Jurkat, Clone E6-1 (cell line): ENCODE measurements at regions not wholly inside any gene's neighbourhood (a gene's known extent, or its start where the extent isn't known, plus 50 kb on each side); places are given as distances from the start of the nearest gene placed in this dataset.
"Not testable (repeated sequence)": the region's sequence is repeated elsewhere in the genome, so short reads cannot be mapped to it uniquely, and the experiment has no call there.

ENCODE experiments used
- DNase-seq: peaks from one replicate; pipeline ENCODE4 v3.0.0-alpha.2; 2011; ENCODE audit warnings: low read depth, low spot score
- H3K4me3 ChIP-seq: 2 replicates; pipeline ENCODE4 v1.5.1; 2011; ENCODE audit warnings: mild to moderate bottlenecking, low read length, control low read depth, moderate library complexity

- H3K4me3 ChIP-seq = not testable (repeated sequence)
Measured at GRCh38 chr1:65649185-65649584, 143.5 kb upstream of the PDE4B start.

GRCh38 chr1:65650682-65651081 is 142.0 kb upstream of the PDE4B start:
- DNase-seq = no peak
- no peak overlapping the region for H3K4me3 ChIP-seq

More at GRCh38 chr1:65649185-65649584, 143.5 kb upstream of the PDE4B start:
- DNase-seq = not testable (repeated sequence)

DNA sequence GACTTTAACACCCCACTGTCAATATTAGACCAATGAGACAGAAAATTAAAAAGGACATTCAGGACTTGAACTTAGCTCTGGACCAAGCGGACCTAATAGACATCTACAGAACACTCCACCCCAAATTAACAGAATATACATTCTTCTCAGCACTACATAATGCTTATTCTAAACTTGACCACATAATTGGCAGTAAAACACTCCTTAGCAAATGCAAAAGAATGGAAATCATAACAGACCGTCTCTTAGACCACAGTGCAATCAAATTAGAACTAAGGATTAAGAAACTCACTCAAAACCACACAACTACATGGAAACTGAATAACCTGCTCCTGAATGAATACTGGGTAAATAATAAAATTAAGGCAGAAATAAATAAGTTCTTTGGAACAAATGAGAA is 138.2 kb upstream of the PDE4B start:
- not testable (repeated sequence) for H3K4me3 ChIP-seq, DNase-seq

DNA sequence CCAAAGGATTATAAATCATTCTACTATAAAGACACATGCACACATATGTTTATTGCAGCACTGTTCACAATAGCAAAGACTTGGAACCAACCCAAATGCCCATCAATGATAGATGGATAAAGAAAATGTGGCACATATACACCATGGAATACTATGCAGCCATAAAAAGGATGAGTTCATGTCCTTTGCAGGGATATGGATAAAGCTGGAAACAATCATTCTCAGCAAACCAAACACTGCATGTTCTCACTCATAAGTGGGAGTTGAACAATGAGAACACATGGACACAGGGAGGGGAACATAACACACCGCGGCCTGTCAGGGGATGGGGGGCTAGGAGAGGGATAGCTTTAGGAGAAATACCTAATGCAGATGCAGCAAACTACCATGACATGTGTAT is 135.1 kb upstream of the PDE4B start:
- not testable (repeated sequence) for H3K4me3 ChIP-seq, DNase-seq

DNA sequence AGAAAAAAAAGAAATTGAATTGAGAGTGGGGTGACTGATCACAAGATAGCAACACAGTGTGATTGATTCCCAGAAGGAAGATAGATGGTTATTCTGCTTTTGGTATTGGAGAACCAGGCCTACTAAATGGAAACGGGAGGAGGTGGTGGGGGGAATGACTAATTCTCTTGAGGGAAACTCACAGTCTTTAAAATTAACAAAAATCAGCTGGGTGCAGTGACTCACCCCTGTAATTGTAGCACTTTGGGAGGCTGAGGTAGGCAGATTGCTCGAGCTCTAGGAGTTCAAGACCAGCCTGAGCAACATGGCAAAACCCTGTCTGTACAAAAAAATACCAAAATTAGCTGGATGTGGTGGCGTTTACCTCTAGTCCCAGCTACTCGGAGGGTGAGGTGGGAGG is 134.6 kb upstream of the PDE4B start:
- DNase-seq = no peak
- no peak overlapping the region for H3K4me3 ChIP-seq

GRCh38 chr1:65668368-65668767 is 124.3 kb upstream of the PDE4B start:
- no peak for DNase-seq
- H3K4me3 ChIP-seq = no peak overlapping the region

DNA sequence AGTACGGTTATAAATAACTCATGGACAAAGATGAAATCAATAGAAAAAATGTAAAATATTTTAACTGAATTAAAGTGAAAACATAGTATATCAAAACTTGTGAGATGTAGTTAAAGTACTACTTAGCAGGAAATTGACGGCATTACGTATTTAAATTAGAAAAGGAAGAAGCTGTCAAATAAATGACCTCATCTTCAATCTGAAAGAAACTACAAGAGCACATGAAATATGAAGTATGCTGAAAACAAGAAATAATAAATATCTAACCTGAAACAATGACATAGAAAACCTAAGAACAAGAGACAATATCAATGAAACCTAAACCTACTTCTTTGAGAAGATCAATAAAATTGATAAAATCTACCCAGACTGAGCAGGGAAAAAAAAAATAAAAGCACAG is 122.2 kb upstream of the PDE4B start:
- H3K4me3 ChIP-seq = no peak overlapping the region
- no peak for DNase-seq

- no peak overlapping the region for H3K4me3 ChIP-seq
- DNase-seq = no peak
Measured at GRCh38 chr1:65674522-65674921, 118.2 kb upstream of the PDE4B start.

- DNase-seq = no peak
- H3K4me3 ChIP-seq = no peak overlapping the region
Measured at GRCh38 chr1:65679773-65680172, 112.9 kb upstream of the PDE4B start.

DNA sequence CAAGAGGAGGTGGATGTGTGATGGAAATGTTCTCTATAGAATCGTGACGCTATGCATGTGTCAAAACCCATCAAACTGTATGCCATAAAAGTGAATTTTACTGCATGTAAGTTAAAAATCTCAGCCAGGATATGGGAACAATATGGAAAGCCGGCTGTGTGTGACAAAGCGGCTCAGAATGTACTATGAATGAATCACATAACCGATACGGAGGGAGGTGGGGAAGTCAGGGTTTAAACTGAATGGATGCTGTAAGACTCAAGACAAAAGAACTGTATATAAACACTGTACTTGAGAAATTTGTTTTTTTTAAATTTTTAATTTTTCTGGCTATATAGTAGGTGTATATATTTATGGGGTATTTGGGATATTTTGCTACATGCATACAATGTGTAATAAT is 111.6 kb upstream of the PDE4B start:
- no peak for DNase-seq
- H3K4me3 ChIP-seq = no peak overlapping the region

DNA sequence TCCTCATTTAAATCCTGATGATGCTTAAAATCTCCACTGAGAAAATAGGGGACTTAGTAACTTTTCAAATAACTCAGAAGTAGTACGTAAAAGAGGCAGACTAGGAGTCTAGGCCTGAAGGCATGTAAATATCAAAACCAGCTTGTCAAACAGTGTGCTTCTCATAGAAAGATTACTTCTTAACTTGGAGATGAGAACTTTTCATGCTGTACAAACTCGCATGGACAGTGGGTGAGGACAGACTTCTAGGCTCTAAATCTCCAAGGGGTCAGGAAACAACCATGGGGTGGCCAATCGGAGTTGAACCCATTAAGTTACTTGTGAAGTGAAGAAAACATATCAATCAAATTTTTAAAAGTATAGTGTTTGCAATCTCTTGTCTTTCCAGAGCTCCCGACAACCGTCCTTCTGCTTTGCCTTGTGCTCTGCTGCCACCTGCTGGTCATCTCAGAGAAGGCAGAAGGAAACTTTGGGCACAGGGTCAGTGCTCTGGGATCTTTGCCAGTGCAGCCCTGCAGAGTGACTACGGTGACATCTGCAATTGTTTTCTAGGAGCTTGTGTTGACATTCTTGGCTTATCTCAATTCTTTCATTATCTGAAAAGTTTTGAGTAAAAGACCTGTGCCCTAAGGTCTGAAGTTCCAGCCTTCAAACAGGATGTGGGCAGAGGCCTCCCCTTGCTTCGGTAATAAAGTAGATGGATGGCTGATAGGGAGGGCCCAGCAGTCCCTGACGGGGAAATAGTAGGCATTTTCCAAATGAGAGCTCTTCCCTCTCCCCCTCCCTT is 105.1 kb upstream of the PDE4B start:
- no peak overlapping the region for H3K4me3 ChIP-seq
- peak; percentile 49 for DNase-seq

DNA sequence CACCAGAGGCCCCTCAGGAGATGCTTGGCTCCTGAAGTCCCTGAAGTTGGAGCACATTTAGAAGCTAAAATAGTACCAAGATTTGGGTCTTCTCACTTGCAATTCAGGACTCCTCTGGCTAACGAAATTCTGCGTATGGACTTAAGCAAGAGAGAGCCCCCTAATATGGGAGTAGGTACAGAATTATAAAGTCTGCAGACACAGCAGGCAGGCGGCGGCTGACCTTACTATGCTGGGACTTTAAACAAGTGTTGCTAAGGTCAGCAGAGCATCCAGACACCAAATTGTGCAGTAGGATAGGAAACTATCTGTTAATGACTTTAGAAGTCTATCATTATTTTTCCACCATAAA is 104.5 kb upstream of the PDE4B start:
- DNase-seq = no peak
- no peak overlapping the region for H3K4me3 ChIP-seq

DNA sequence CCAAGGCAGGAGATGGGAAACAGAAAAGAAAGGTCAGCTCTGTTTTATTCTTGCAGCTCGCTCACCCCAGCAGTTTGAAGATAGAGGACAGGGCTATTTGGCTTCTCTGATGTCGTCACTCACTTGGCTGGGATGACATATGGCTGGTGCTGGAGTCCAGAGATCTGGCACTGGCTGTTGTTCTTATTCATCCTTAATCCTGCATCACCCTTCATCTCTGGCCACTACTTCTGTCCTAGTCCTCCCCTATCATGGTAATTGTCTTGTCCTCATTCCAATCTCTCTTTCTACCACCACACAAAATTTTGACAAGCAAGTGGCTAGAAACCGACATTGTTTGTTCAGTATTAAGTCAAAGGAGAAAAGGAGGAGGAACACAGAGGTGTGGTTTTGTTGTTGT is 103.8 kb upstream of the PDE4B start:
- no peak for DNase-seq
- H3K4me3 ChIP-seq = no peak overlapping the region

- H3K4me3 ChIP-seq = no peak overlapping the region
- no peak for DNase-seq
Measured at GRCh38 chr1:65691152-65691900, 101.4 kb upstream of the PDE4B start.

DNA sequence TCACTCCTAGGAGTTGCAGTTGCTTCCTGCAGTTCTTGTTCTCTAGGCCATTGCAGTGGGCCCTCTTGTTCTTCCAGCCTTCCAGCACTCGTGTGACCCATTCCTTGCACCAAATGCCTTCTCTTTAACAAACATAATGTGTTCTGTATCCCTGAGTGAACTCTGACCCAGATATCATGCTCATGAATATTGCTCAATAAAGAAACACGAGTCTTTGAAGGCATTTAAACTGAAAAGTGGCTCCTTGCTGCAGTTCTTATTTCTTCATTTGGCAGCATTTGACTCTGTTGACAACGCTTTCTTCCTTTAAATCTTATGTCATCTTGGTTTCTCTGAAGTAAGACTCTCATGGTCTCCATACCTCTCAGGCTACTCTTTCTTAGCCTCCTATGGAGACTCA is 100.7 kb upstream of the PDE4B start:
- DNase-seq = no peak
- no peak overlapping the region for H3K4me3 ChIP-seq

- no peak overlapping the region for H3K4me3 ChIP-seq
- no peak for DNase-seq
Measured at GRCh38 chr1:65694126-65694525, 98.6 kb upstream of the PDE4B start.

GRCh38 chr1:65694933-65695332 is 97.8 kb upstream of the PDE4B start:
- H3K4me3 ChIP-seq = no peak overlapping the region
- no peak for DNase-seq

DNA sequence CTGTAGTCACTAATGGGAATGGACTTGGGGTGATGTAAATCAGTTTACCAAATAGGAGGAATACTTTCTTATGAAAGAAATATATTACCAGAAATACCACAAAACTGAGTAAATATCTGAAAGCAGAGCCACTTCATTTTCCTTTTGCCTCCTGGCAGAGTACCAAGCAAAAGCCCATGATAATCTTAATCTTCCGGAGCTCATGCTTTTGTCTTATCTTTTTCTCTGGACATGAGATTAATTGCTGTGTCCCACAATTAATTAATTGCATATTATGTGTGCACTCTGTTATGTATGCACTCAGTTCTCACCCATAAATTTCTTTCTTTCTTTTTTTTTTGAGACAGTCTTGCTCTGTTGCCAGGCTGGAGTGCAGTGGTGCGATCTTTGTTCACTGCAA is 94.1 kb upstream of the PDE4B start:
- no peak overlapping the region for H3K4me3 ChIP-seq
- no peak for DNase-seq

DNA sequence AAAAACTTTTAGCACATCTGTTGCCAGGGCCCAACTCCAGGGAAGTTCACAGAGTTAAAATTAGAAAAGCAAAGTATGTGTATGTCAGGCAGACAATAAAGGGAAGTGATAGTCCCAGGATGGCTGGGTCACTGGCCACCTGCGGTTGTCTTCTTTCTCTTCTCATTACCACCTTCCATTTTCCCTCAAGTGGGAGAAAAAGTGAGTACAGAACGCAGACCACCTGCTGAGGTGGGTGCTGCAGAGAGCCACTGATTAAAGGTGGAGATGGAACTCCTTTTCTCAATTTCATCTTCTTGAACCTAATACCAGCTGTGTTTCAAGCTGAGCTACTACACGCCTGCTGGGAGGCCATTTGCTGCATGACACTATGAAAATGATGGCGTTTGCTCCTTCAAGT is 88.8 kb upstream of the PDE4B start:
- no peak for DNase-seq
- no peak overlapping the region for H3K4me3 ChIP-seq

DNA sequence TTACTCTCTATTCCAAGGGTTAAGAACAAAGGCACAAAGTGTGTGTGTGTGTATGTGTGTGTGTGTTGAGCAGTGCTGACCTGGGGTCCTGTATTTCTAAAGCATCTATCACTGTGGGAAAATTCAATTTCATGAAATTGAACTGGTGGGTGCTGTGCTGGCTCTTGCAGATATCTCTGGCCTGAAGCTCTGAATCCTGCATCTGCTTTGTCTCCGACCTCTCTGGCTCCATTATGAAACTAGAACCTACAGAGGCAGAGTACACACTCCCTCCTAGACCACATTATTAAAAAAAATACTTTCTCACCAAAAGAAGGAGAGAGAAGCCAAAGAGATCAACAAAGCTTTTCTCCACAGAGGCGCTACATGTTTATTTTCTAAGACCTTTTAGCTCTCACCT is 88.4 kb upstream of the PDE4B start:
- H3K4me3 ChIP-seq = no peak overlapping the region
- no peak for DNase-seq
